GM13976 (cell line): ENCODE measurements at regions not wholly inside any gene's neighbourhood (a gene's known extent, or its start where the extent isn't known, plus 50 kb on each side); places are given as distances from the start of the nearest gene placed in this dataset.
"Not testable (repeated sequence)": the region's sequence is repeated elsewhere in the genome, so short reads cannot be mapped to it uniquely, and the experiment has no call there.

Experiments used
- DNase-seq: peaks from one replicate; pipeline ENCODE4 v3.0.0; 2012; ENCODE audit warnings: low spot score
- CTCF ChIP-seq: IDR thresholded peaks from 2 replicates; pipeline ENCODE4 v1.5.1; 2012; ENCODE audit warnings: borderline replicate concordance, mild to moderate bottlenecking; ENCODE audit not compliant: insufficient read depth; ENCODE audit errors: extremely low read depth, missing control alignments, control extremely low read depth
- in situ Hi-C: fragments of 300-500 bp; cut with MboI; formaldehyde crosslinking; loops from one replicate; pipeline ENCODE4 v1.12.0; 2022; ENCODE audit warnings: low sequenced_read_pairs, mixed read lengths, inconsistent platforms; ENCODE audit not compliant: unreplicated experiment

DNA sequence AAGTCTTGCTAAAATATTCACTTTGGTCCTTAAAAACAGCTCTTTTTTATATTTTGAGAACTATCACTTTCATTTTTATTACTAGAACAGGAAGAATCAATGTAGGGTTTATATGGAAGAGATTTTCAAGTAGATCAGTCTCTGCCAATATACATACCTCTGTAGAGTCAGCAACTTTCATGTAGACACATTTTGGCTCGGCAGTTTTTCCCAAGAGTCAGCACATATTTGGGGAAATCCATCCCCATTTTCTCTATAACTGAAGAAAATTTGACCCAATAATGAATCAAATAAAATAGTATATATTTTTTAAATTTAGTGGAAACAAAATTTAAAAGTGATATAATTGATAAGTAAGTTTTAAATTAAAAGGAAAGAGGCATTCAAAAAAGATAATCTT lies 329.8 kb upstream of the TFPI start:
- in situ Hi-C loops, result no loop called here
- no peak for DNase-seq
- no peak for TF ChIP-seq CTCF

- in situ Hi-C loops, result no loop called here
- TF ChIP-seq CTCF, result no peak
- no peak for DNase-seq
Measured at GRCh38 chr2:187890690-187891089, 336.5 kb upstream of the TFPI start.

DNA sequence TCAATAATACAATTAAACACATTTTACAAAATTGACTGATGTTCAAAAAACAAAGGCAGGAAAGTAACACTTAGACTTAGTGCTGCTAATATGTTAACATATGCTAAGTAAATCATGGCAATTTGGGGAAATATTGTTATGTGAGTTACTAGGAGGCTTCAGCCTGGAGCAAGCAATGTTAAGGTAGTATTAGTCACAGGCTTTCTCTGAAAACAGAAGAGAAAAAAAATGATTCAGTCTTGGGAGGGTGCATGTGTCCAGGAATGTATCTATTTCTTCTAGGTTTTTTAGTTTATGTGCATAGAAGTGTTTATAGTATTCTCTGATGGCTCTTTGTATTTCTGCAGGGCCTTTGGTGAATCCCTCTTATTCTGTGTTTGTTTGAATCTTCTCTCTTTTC lies 345.8 kb upstream of the TFPI start:
- in situ Hi-C loops, result no loop called here
- DNase-seq, result no peak
- TF ChIP-seq CTCF, result no peak

- no peak for TF ChIP-seq CTCF
- in situ Hi-C loops, result no loop called here
- DNase-seq, result no peak
Measured at GRCh38 chr2:187906021-187906420, 351.8 kb upstream of the TFPI start.

DNA sequence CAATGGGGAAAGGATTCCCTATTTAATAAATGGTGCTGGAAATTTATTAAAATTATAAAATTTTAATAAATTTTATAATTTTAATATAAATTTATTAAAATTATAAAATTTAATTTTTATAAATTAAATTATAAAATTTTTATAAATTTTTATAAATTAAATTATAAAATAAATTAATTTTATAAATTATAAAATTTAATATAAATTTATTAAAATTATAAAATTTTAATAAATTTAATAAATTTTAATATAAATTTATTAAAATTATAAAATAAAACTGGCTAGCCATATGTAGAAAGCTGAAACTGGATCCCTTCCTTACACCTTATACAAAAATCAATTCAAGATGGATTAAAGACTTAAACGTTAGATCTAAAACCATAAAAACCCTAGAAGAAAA lies 356.7 kb upstream of the TFPI start:
- in situ Hi-C loops, DNase-seq: not testable (repeated sequence)

- DNase-seq, result no peak
- in situ Hi-C loops, result no loop called here
- no peak for TF ChIP-seq CTCF
Measured at GRCh38 chr2:187912950-187913349, 358.7 kb upstream of the TFPI start.

DNA sequence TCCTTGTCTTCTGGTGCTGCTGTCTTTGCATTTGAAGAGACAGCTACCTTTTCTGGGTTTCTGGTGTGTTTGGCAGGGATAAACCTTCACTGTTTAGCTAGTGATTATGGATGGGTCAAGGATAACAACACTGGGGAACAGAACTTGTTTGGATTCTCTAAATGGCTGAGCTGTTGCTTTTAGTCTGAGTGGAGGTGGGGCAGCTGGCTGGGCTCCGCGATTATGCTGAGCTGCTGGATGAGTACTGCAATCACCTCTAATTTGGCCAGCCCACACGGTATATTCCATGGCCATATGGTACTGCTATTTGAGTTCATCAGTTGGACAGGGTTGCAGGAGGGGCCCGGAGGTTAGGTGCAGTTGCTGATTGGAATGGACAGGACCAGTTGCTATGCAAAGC lies 361.6 kb upstream of the TFPI start:
- no peak for DNase-seq
- TF ChIP-seq CTCF, result no peak
- in situ Hi-C loops, result no loop called here

- in situ Hi-C loops, result no loop called here
- DNase-seq, result no peak
- no peak for TF ChIP-seq CTCF
Measured at GRCh38 chr2:187916799-187917198, 362.6 kb upstream of the TFPI start.
